ENCODE measurements at regions not wholly inside any gene's neighbourhood (a gene's known extent, or its start where the extent isn't known, plus 50 kb on each side); places are given as distances from the start of the nearest gene placed in this dataset.

GRCh38 chr20:39135885-39136544 lies 173.9 kb downstream of the DHX35 start (continued):
- TF ChIP-seq POLR2AphosphoS5 (IDR thresholded peaks at IDR 0.05; ENCODE audit: low read depth) (no peak), EZH2 (IDR thresholded peaks at IDR 0.05; ENCODE audit: low read depth, unreplicated experiment) (no peak), ZNF331 (CRISPR knock-in tag; IDR thresholded peaks at IDR 0.05; ENCODE audit: low read depth) (no peak), ZNF114 (CRISPR knock-in tag; IDR thresholded peaks at IDR 0.05) (no peak), JUNB (IDR thresholded peaks at IDR 0.05; ENCODE audit: unreplicated experiment) (no peak), CREB1 (CRISPR knock-in tag; IDR thresholded peaks at IDR 0.05; ENCODE audit: low read depth) (no peak)

- Histone ChIP-seq H3K27ac (ENCODE audit: low read depth) (no peak overlapping the region), H3K9me2 (ENCODE audit: insufficient read depth) (no peaks in the 10 kb centered on the region), H2AFZ (no peak overlapping the region), H3K4me2 (no peak overlapping the region), H3K4me3 (no peak overlapping the region), H3K36me3 (ENCODE audit: insufficient read depth) (no peaks in the 10 kb centered on the region), H3F3A (replicated peaks; ENCODE audit: low read depth) (no peaks in the 10 kb centered on the region), H3K79me2 (replicated peaks; ENCODE audit: insufficient read depth) (no peaks in the 10 kb centered on the region), H3K4me1 (ENCODE audit: insufficient read depth) (peaks cover 16% of the 10 kb centered on the region), H3K27me3 (ENCODE audit: insufficient read depth) (no peaks in the 10 kb centered on the region), H4K20me1 (replicated peaks; ENCODE audit: insufficient read depth) (no peaks in the 10 kb centered on the region)
- Mint-ChIP-seq H3K27ac (no peak overlapping the region), H3K4me3 (no peak overlapping the region), H3K4me1 (peaks cover 17% of the 10 kb centered on the region), H3K27me3 (ENCODE audit: insufficient read depth, low read depth, poor library complexity) (peaks cover 5% of the 10 kb centered on the region), H3K36me3 (ENCODE audit: low read depth) (no peaks in the 10 kb centered on the region), H3K9me3 (no peaks in the 10 kb centered on the region)
- no peak for ATAC-seq
- TF ChIP-seq ZNF462 (CRISPR knock-in tag; IDR thresholded peaks at IDR 0.05) = no peak
- no peak for TF ChIP-seq REST (IDR thresholded peaks at IDR 0.05; ENCODE audit: unreplicated experiment)
- no peak for TF ChIP-seq JUNB (IDR thresholded peaks at IDR 0.05; ENCODE audit: unreplicated experiment)
- no peak for TF ChIP-seq STAT1 (IDR thresholded peaks at IDR 0.05; ENCODE audit: unreplicated experiment)
- TF ChIP-seq ETS1 (IDR thresholded peaks at IDR 0.05) = no peak
- no peak for TF ChIP-seq CREB1 (CRISPR knock-in tag; IDR thresholded peaks at IDR 0.05; ENCODE audit: low read depth)
- no peak for TF ChIP-seq ZNF114 (CRISPR knock-in tag; IDR thresholded peaks at IDR 0.05)
- TF ChIP-seq CTCF (conservative IDR thresholded peaks at IDR 0.05; ENCODE audit: low read depth in 2 of 2) = no peak
- no peak for TF ChIP-seq EZH2 (IDR thresholded peaks at IDR 0.05; ENCODE audit: low read depth, unreplicated experiment)
- no peak for TF ChIP-seq ZNF331 (CRISPR knock-in tag; IDR thresholded peaks at IDR 0.05; ENCODE audit: low read depth)
- no peak for TF ChIP-seq EZH2phosphoT487 (IDR thresholded peaks at IDR 0.05; ENCODE audit: unreplicated experiment)
- no peak for DNase-seq (ENCODE audit: low spot score)
Measured at GRCh38 chr20:39133201-39133600, 171.1 kb downstream of the DHX35 start.
